ENCODE measurements at regions not wholly inside any gene's neighbourhood (a gene's known extent, or its start where the extent isn't known, plus 50 kb on each side); places are given as distances from the start of the nearest gene placed in this dataset.

DNA sequence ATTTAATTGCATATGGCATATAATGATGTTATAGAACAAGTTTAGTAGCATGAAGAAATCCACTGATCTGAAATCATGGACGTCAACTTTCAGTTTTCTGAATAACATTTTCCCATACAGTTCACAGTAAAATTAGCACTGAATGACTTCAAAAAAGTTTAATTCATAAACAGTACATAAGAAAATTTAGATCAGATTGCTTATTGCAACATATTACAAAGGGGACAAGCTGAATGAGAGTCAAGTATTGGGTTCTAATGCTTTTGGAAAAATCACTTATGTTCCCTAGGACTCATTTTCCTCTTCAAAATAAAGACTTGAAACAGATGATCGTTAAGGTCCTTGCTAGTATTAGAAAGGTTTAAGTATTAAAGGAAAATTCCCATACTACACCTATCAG lies 898.3 kb upstream of the INTU start:
- dilution Hi-C loops (cut with MboI; ENCODE audit: extremely low pct_ligation_motif_present, low sequenced_read_pairs): no loop called here
- no peak overlapping the region for H2AFZ ChIP-seq (ENCODE audit: low read depth, low read length)
- no peak for TF ChIP-seq CTCF (IDR thresholded peaks at IDR 0.05; ENCODE audit: extremely low read depth in 1 of 2, insufficient read depth in 1 of 2, low read depth in 1 of 2, low read length in 2 of 2)
- no peak for TF ChIP-seq GATA2 (IDR thresholded peaks at IDR 0.05; ENCODE audit: insufficient read depth, insufficient read length, low read depth, low read length)
- no peak for TF ChIP-seq EZH2 (IDR thresholded peaks at IDR 0.05; ENCODE audit: borderline replicate concordance, low read depth, low read length, severe bottlenecking)
- TF ChIP-seq MYC (IDR thresholded peaks at IDR 0.05; ENCODE audit: low read depth, low read length): no peak
- TF ChIP-seq FOS (IDR thresholded peaks at IDR 0.05; ENCODE audit: borderline replicate concordance, insufficient read depth, low read length): no peak
- TF ChIP-seq, protein P1, sequence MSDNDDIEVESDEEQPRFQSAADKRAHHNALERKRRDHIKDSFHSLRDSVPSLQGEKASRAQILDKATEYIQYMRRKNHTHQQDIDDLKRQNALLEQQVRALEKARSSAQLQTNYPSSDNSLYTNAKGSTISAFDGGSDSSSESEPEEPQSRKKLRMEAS (IDR thresholded peaks at IDR 0.05; ENCODE audit: insufficient read depth, insufficient read length): no peak
- TF ChIP-seq POLR2AphosphoS5 (IDR thresholded peaks at IDR 0.05; ENCODE audit: insufficient read depth, low read depth, low read length): no peak
- TF ChIP-seq JUN (IDR thresholded peaks at IDR 0.05; ENCODE audit: borderline replicate concordance, insufficient read depth, insufficient read length, low read depth): no peak
- TF ChIP-seq POLR2A (IDR thresholded peaks at IDR 0.05; ENCODE audit: low read depth, low read length): no peak
- DNase-seq (ENCODE audit: low read depth, low spot score): no peak
- no peaks in the 10 kb centered on the region for H3K36me3 ChIP-seq (ENCODE audit: control insufficient read depth in 2 of 2, extremely low read depth in 1 of 2, insufficient read depth in 2 of 2, low read length in 2 of 2)
- H3K4me3 ChIP-seq (replicated peaks in 1 of 3; ENCODE audit: insufficient read depth in 1 of 3, low read depth in 1 of 3, low read length in 3 of 3): no peak overlapping the region
- no peak overlapping the region for H3K9ac ChIP-seq (replicated peaks; ENCODE audit: extremely low read depth, insufficient read depth, low read length)
- no peak overlapping the region for H3K4me2 ChIP-seq (ENCODE audit: insufficient read depth, low read length)
- no peak for FAIRE-seq
- BruUV-seq (replicated peaks): no TSS peak
- H3K9me1 ChIP-seq (replicated peaks; ENCODE audit: control insufficient read depth, extremely low read depth, insufficient read depth, low read length): no peaks in the 10 kb centered on the region
- intact Hi-C loops (cut with micrococcal nuclease): no loop called here
- H3K27me3 ChIP-seq (ENCODE audit: control insufficient read depth in 2 of 2, insufficient read depth in 2 of 2, low read length in 2 of 2): no peaks in the 10 kb centered on the region
- no peaks in the 10 kb centered on the region for H4K20me1 ChIP-seq (replicated peaks; ENCODE audit: control insufficient read depth, extremely low read depth, insufficient read depth, low read length)
- no peaks in the 10 kb centered on the region for H3K9me3 ChIP-seq (replicated peaks; ENCODE audit: control insufficient read depth, insufficient read depth, low read length)
- POLR2A ChIA-PET: no interaction called here
- H3K4me1 ChIP-seq (ENCODE audit: control insufficient read depth, extremely low read depth, insufficient read depth, low read length): no peaks in the 10 kb centered on the region
- no peaks in the 10 kb centered on the region for H3K79me2 ChIP-seq (ENCODE audit: control insufficient read depth, insufficient read depth, low read length)
- CTCF ChIA-PET: no interaction called here
- H3K27ac ChIP-seq (ENCODE audit: insufficient read depth, low read depth, low read length): no peak overlapping the region
